Ovary (tissue), 7 donors: ENCODE measurements at regions not wholly inside any gene's neighbourhood (a gene's known extent, or its start where the extent isn't known, plus 50 kb on each side); places are given as distances from the start of the nearest gene placed in this dataset.
"Not testable (repeated sequence)": the region's sequence is repeated elsewhere in the genome, so short reads cannot be mapped to it uniquely, and the experiment has no call there.

Experiments used
- DNase-seq, 5 donors: peaks; one replicate each; pipeline ENCODE4 v3.0.0-alpha.2; 2019 to 2020
- H3K27ac ChIP-seq, 2 donors: fragments of 200-600 bp; one replicate each; pipeline versions ENCODE4 v1.5.1 to v1.8.0; 2019 to 2022
- H3K27me3 ChIP-seq: fragments of 200-600 bp; one replicate; pipeline ENCODE4 v1.8.0; 2022
- H3K36me3 ChIP-seq: fragments of 200-600 bp; sonication (generic); one replicate; pipeline ENCODE4 v1.5.1; 2019
- H3K4me1 ChIP-seq: one replicate; pipeline ENCODE4 v1.8.1; 2013; ENCODE audit warnings: mild to moderate bottlenecking, moderate library complexity; ENCODE audit not compliant: insufficient read depth
- H3K4me3 ChIP-seq: fragments of 200-600 bp; sonication (generic); one replicate; pipeline ENCODE4 v1.5.1; 2017
- H3K9me3 ChIP-seq, 2 donors: fragments of 200-600 bp in 1 of 2; sonication (generic) in 1 of 2; one replicate each; pipeline versions ENCODE4 v1.5.1 to v1.8.1; 2013 to 2019; ENCODE audit warnings: mild to moderate bottlenecking in 1 of 2, moderate library complexity in 1 of 2
- EP300 ChIP-seq: sonication (generic); formaldehyde crosslinking; IDR thresholded peaks from one replicate; pipeline ENCODE4 v1.6.1; 2017; ENCODE audit warnings: antibody characterized with exemption
- POLR2A ChIP-seq: fragments of 450-650 bp; IDR thresholded peaks from one replicate; pipeline ENCODE4 v1.6.1; 2017; ENCODE audit warnings: antibody characterized with exemption, mild to moderate bottlenecking, moderate library complexity
- WGBS, 3 donors: extraction: QIAGEN DNeasy Blood & Tissue Kit in 1 of 3; methylation state at CpG; one replicate each; pipeline versions ENCODE4 v1.1.5 to v1.1.7; 2013 to 2017; 5-methylcytosine and 5-hydroxymethylcytosine counted together
- intact Hi-C, 4 donors: fragments of 100-400 bp; cut with DNase I; formaldehyde crosslinking; loops; one replicate each; pipeline versions ENCODE4 v1.11.0 to v1.15.1; 2022 to 2023
- TF ChIP-seq, protein P1 (sequence below), 3 donors: fragments of 450-650 bp in 2 of 3; fragments of 200-600 bp in 1 of 3; IDR thresholded peaks; one replicate each; pipeline versions ENCODE4 v1.5.1 to v1.8.0; 2016 to 2022; ENCODE audit warnings: antibody characterized with exemption in 3 of 3, mild to moderate bottlenecking in 1 of 3
- donor health status: DM: no; HTN: no; CAD: no; lungs with moderate emphysema.
- donor health status: DM: no; HTN: no; CAD: no.
- donor health status: Bipolar disorder and iron deficiency.
- donor health status: DM: no; HTN: no; CAD: no.
- donor health status: DM: yes; HTN: yes; CAD: no.

DNA sequence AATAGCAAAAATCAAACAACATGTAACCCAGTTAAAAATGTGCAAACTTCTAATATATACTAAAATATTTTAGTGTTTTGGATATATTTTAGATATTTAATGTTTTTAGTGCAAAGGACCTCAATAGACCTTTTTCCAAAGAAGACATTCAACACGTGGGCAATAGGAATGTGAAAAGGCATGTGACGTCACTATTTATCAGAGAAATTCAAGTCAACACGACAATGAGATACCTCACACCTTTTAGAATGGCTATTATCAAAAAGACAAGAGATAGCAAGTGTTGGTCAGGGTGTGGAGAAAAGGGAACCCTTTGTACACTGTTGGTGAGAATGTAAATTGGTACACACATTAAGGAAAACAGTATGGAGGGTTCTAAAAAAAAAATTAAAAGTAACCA lies 115.6 kb upstream of the FAM47B start:
- no peaks in the 10 kb centered on the region for H3K36me3 ChIP-seq
- no peak overlapping the region for H3K27ac ChIP-seq
- no peak overlapping the region for H3K4me3 ChIP-seq
- intact Hi-C loops = no loop called here
- no peaks in the 10 kb centered on the region for H3K4me1 ChIP-seq
- H3K27me3 ChIP-seq = no peaks in the 10 kb centered on the region
- no peak for DNase-seq
- H3K9me3 ChIP-seq = no peaks in the 10 kb centered on the region
- TF ChIP-seq, protein P1, sequence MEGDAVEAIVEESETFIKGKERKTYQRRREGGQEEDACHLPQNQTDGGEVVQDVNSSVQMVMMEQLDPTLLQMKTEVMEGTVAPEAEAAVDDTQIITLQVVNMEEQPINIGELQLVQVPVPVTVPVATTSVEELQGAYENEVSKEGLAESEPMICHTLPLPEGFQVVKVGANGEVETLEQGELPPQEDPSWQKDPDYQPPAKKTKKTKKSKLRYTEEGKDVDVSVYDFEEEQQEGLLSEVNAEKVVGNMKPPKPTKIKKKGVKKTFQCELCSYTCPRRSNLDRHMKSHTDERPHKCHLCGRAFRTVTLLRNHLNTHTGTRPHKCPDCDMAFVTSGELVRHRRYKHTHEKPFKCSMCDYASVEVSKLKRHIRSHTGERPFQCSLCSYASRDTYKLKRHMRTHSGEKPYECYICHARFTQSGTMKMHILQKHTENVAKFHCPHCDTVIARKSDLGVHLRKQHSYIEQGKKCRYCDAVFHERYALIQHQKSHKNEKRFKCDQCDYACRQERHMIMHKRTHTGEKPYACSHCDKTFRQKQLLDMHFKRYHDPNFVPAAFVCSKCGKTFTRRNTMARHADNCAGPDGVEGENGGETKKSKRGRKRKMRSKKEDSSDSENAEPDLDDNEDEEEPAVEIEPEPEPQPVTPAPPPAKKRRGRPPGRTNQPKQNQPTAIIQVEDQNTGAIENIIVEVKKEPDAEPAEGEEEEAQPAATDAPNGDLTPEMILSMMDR (IDR thresholded peaks at IDR 0.05) = no peak
- TF ChIP-seq EP300 = no peak
- TF ChIP-seq POLR2A = no peak
- 16 to 35% (median 23%) methylated on average over 3 of the region's 3 CpGs for WGBS, 3 donors

DNA sequence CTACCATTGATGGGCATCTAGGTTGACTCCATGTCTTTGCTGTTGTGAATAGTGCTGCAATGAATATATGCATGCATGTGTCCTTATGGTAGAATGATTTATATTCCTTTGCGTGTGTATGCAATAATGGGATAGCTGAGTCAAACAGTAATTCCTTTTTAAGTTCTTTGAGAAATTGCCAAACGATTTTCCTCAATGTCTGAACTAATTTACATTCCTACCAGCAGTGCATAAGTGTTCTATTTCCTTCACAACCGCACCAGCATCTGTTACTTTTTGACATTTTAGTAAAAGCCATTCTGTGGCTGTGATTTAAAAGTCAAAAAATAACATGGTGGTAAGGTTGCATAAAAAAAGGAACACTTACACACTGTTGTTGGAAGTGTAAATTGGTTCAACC lies 103.1 kb upstream of the FAM47B start:
- Histone ChIP-seq H3K27ac (no peak overlapping the region), H3K4me3 (no peak overlapping the region), H3K4me1 (no peaks in the 10 kb centered on the region), H3K36me3 (no peaks in the 10 kb centered on the region), H3K9me3 (no peaks in the 10 kb centered on the region), H3K27me3 (no peaks in the 10 kb centered on the region)
- TF ChIP-seq, protein P1 (IDR thresholded peaks at IDR 0.05) = no peak
- TF ChIP-seq POLR2A (no peak), EP300 (no peak)
- intact Hi-C loops = no loop called here
- 67 to 73% (median 68%) methylated on average over 3 of the region's 3 CpGs for WGBS, 3 donors
- no peak for DNase-seq

DNA sequence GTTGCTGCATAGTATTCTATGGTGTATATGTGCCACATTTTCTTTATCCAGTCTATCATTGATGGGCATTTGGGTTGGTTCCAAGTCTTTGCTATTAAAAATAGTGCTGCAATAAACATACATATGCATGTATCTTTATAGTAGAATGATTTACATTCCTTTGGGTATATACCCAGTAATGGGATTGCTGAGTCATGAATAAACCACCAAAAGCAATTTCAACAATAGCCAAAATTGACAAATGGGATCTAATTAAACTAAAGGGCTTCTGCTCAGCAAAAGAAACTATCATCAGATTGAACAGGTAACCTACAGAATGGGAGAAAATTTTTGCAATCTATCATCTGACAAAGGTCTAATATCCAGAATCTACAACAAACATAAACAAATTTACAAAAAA lies 101.4 kb upstream of the FAM47B start:
- H3K4me3 ChIP-seq, H3K4me1 ChIP-seq, H3K27ac ChIP-seq, DNase-seq, H3K27me3 ChIP-seq, intact Hi-C loops, H3K9me3 ChIP-seq, H3K36me3 ChIP-seq: not testable (repeated sequence)

DNA sequence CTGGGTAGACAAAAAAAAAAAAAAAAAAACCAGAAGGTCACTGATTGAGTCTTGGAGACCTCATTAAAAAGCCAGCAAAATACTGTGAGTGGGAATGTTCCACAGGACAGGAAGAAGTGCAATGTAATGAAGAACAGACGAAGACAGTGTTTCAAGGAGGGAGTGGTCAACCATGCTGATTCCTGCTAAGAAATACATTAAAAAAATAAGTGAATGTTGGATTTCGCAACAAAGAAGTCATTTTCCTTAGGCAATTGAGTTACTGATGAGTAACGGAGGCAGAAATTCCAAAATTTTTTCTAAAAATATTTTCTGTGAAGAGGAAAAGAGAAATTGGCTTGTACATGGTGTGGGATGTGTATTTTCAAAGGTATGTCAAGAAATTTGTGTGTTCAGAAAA lies 94.3 kb upstream of the FAM47B start:
- DNase-seq = no peak
- no peak overlapping the region for H3K4me3 ChIP-seq
- no peaks in the 10 kb centered on the region for H3K9me3 ChIP-seq
- TF ChIP-seq, protein P1 (IDR thresholded peaks at IDR 0.05) = no peak
- TF ChIP-seq EP300 = no peak
- TF ChIP-seq POLR2A = no peak
- no peak overlapping the region for H3K27ac ChIP-seq
- WGBS, 3 donors = 62 to 68% (median 62%) methylated on average over 3 of the region's 3 CpGs
- no peaks in the 10 kb centered on the region for H3K4me1 ChIP-seq
- H3K27me3 ChIP-seq = no peaks in the 10 kb centered on the region
- H3K36me3 ChIP-seq = no peaks in the 10 kb centered on the region
- intact Hi-C loops = no loop called here

DNA sequence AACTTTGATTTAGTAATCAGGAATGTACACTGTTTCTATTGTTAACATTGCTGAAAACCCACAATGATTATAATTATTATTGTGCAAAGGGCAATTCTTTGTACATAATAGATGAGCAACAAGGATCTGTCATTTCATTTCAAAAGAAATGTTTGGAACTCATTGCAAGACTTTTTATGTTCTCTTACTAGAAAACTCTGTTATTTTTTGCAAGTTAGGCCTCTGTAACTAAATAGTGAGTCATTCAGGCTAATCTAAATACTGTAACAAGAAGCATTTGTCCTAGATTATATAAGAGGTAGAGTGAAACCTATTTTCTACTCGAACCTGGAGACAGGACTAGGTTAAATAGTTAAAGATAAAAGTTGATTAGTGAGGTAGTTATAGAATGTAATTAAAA lies 93.2 kb upstream of the FAM47B start:
- no peak overlapping the region for H3K4me3 ChIP-seq
- intact Hi-C loops = no loop called here
- 21 to 27% (median 25%) methylated on average over 1 of the region's 1 CpG for WGBS, 3 donors
- TF ChIP-seq POLR2A = no peak
- no peak for TF ChIP-seq EP300
- TF ChIP-seq, protein P1 (IDR thresholded peaks at IDR 0.05) = no peak
- no peak overlapping the region for H3K27ac ChIP-seq
- H3K27me3 ChIP-seq = no peaks in the 10 kb centered on the region
- no peak for DNase-seq
- H3K36me3 ChIP-seq = no peaks in the 10 kb centered on the region
- H3K9me3 ChIP-seq = no peaks in the 10 kb centered on the region
- no peaks in the 10 kb centered on the region for H3K4me1 ChIP-seq
